HepG2 (cell line): ENCODE measurements at regions not wholly inside any gene's neighbourhood (a gene's known extent, or its start where the extent isn't known, plus 50 kb on each side); places are given as distances from the start of the nearest gene placed in this dataset.

ENCODE experiments used
- ATAC-seq: fragments of 200-7000 bp; cut with Tn5 transposase; 3 replicates; pipeline ENCODE4 v1.9.1; 2020; ENCODE audit warnings: mild to moderate bottlenecking, moderate library complexity
- BruUV-seq: library from RNA; stranded (reverse); fragments of 400-500 nt; replicated peaks from 2 replicates; lab custom pipeline; 2021; lab: Mats Ljungman, UMichigan
- CTCF ChIA-PET: fragments of 300-600 bp; formaldehyde crosslinking; extraction: SDS; loops from one replicate; lab custom pipeline; 2021; ENCODE audit warnings: low total read pairs, inconsistent platforms, low intra/inter-chr PET ratio; lab: Yijun Ruan, JAX
- POLR2A ChIA-PET: fragments of 350-600 bp; sonication (Branson Sonifier 250); formaldehyde crosslinking; loops from one replicate; lab custom pipeline; 2020; ENCODE audit warnings: antibody characterized with exemption, inconsistent platforms; lab: Yijun Ruan, JAX
- DNase-seq: peaks from one replicate; pipeline ENCODE4 v3.0.0-alpha.2; 2015; ENCODE audit warnings: low spot score
- FAIRE-seq: peaks from 3 replicates; lab custom pipeline; 2011; peaks lifted over from hg19 to GRCh38; lab: Jason Lieb, UNC
- H2AFZ ChIP-seq: one replicate; pipeline ENCODE4 v1.6.1; 2011; ENCODE audit warnings: low read length, inconsistent platforms
- H3K27ac ChIP-seq: fragments of 300-600 bp; 3 replicates; pipeline ENCODE4 v1.8.0; 2011; ENCODE audit warnings: mixed run types, mild to moderate bottlenecking, mixed read lengths, low read length, inconsistent platforms; ENCODE audit not compliant: insufficient read depth; ENCODE audit errors: extremely low read length
- H3K27me3 ChIP-seq, 2 experiments: fragments of 200-600 bp in 1 of 2; 2 replicates in 1 of 2; 3 replicates in 1 of 2; pipeline versions ENCODE4 v1.6.0 to v1.8.0; 2011; ENCODE audit warnings: low read length in 2 of 2, mild to moderate bottlenecking in 2 of 2, moderate library complexity in 2 of 2, inconsistent platforms in 1 of 2; ENCODE audit not compliant: insufficient read depth in 2 of 2, control insufficient read depth in 1 of 2
- H3K36me3 ChIP-seq, 2 experiments: fragments of 200-600 bp in 1 of 2; replicated peaks in 1 of 2; 2 replicates in 1 of 2; 3 replicates in 1 of 2; pipeline versions ENCODE4 v1.5.1 to v1.8.0; 2011; ENCODE audit warnings: low read length in 2 of 2, inconsistent platforms in 1 of 2; ENCODE audit not compliant: insufficient read depth in 2 of 2, control insufficient read depth in 1 of 2
- H3K4me1 ChIP-seq: 2 replicates; pipeline ENCODE4 v1.5.1; 2012; ENCODE audit warnings: low read length, inconsistent platforms; ENCODE audit not compliant: insufficient read depth
- H3K4me2 ChIP-seq: 2 replicates; pipeline ENCODE4 v1.6.0; 2011; ENCODE audit warnings: low read depth, low read length, inconsistent platforms
- H3K4me3 ChIP-seq, 3 experiments: fragments of 200-600 bp in 1 of 3; sonication (generic), shearing (Covaris generic) in 1 of 3; replicated peaks in 1 of 3; 2 replicates each; pipeline ENCODE4 v1.5.1; 2011 to 2016; ENCODE audit warnings: low read length in 3 of 3, inconsistent platforms in 2 of 3, low read depth in 2 of 3, mild to moderate bottlenecking in 2 of 3, control low read depth in 1 of 3, mixed read lengths in 1 of 3; ENCODE audit not compliant: insufficient read depth in 1 of 3
- H3K79me2 ChIP-seq: one replicate; pipeline ENCODE4 v1.6.1; 2011; ENCODE audit warnings: low read length, inconsistent platforms; ENCODE audit not compliant: insufficient read depth
- H3K9ac ChIP-seq: 2 replicates; pipeline ENCODE4 v1.6.0; 2011; ENCODE audit warnings: mild to moderate bottlenecking, low read depth, low read length, inconsistent platforms; ENCODE audit not compliant: insufficient read depth
- H3K9me3 ChIP-seq: 2 replicates; pipeline ENCODE4 v1.5.1; 2012; ENCODE audit warnings: mild to moderate bottlenecking, low read length
- H4K20me1 ChIP-seq: 2 replicates; pipeline ENCODE4 v1.6.0; 2011; ENCODE audit warnings: inconsistent platforms, mild to moderate bottlenecking, low read length, moderate library complexity; ENCODE audit not compliant: insufficient read depth
- ARHGAP35 ChIP-seq: sonication (generic); formaldehyde crosslinking; IDR thresholded peaks from 2 replicates; pipeline ENCODE4 v1.9.0; 2022; ENCODE audit warnings: mild to moderate bottlenecking, inconsistent platforms, moderate library complexity, missing genetic modification reagents, borderline replicate concordance
- CBX1 ChIP-seq: IDR thresholded peaks from one replicate; pipeline ENCODE4 v1.6.1; 2016; ENCODE audit warnings: antibody characterized with exemption, low read depth
- CHD4 ChIP-seq: fragments of 200-600 bp; sonication (generic); IDR thresholded peaks from 2 replicates; pipeline ENCODE4 v1.7.0; 2017; ENCODE audit warnings: mild to moderate bottlenecking, low read length, borderline replicate concordance
- ELF1 ChIP-seq: sonication (generic); formaldehyde crosslinking; IDR thresholded peaks from 2 replicates; pipeline ENCODE4 v1.4.0; 2020; ENCODE audit warnings: missing genetic modification reagents
- HOXD1 ChIP-seq: sonication (generic); formaldehyde crosslinking; IDR thresholded peaks from 2 replicates; pipeline ENCODE4 v1.5.0; 2020; ENCODE audit warnings: missing genetic modification reagents
- KLF6 ChIP-seq: IDR thresholded peaks from 2 replicates; pipeline ENCODE4 v1.8.0; 2016; ENCODE audit warnings: missing biosample characterization, missing genetic modification reagents
- ZNF207 ChIP-seq: fragments of 450-650 bp; IDR thresholded peaks from 2 replicates; pipeline ENCODE4 v1.6.1; 2016; ENCODE audit warnings: antibody characterized with exemption, borderline replicate concordance
- ZNF235 ChIP-seq: sonication (generic); formaldehyde crosslinking; IDR thresholded peaks from 2 replicates; pipeline ENCODE4 v1.8.1; 2023; ENCODE audit warnings: mild to moderate bottlenecking, missing genetic modification reagents, borderline replicate concordance
- ZNF282 ChIP-seq: fragments of 450-650 bp; IDR thresholded peaks from 2 replicates; pipeline ENCODE4 v1.6.1; 2018; ENCODE audit not compliant: partially characterized antibody
- ZNF331 ChIP-seq: sonication (generic); formaldehyde crosslinking; IDR thresholded peaks from 2 replicates; pipeline ENCODE4 v1.4.0; 2020; ENCODE audit warnings: missing genetic modification reagents
- ZNF558 ChIP-seq: sonication (generic); formaldehyde crosslinking; IDR thresholded peaks from 2 replicates; pipeline ENCODE4 v1.9.0; 2022; ENCODE audit warnings: mild to moderate bottlenecking, missing genetic modification reagents, borderline replicate concordance
- ZNF790 ChIP-seq: sonication (generic); formaldehyde crosslinking; IDR thresholded peaks from 2 replicates; pipeline ENCODE4 v1.8.0; 2022; ENCODE audit warnings: missing genetic modification reagents, mild to moderate bottlenecking, borderline replicate concordance
- WGBS: methylation state at CpG from one replicate; pipeline ENCODE4 v1.1.6; 2017; ENCODE audit warnings: low lambda C conversion rate; 5-methylcytosine and 5-hydroxymethylcytosine counted together
- in situ Hi-C: cut with HindIII; loops from 2 replicates; pipeline ENCODE4 v1.10.0; 2017; ENCODE audit warnings: low pct_unique_long_range_greater_than_20kb; ENCODE audit not compliant: extremely low pct_ligation_motif_present
- intact Hi-C: fragments of 100-400 bp; cut with micrococcal nuclease; formaldehyde crosslinking; loops from one replicate; pipeline ENCODE4 v1.10.0; 2022; ENCODE audit not compliant: unreplicated experiment
- TF ChIP-seq, protein P1 (sequence below), 2 experiments: IDR thresholded peaks; 2 replicates each; pipeline ENCODE4 v1.6.1; 2011 to 2012; ENCODE audit warnings: low read length in 2 of 2, borderline replicate concordance in 1 of 2, low read depth in 1 of 2, mild to moderate bottlenecking in 1 of 2, moderate library complexity in 1 of 2
- TF ChIP-seq, protein P2 (sequence below): sonication (generic); formaldehyde crosslinking; IDR thresholded peaks from 2 replicates; pipeline ENCODE4 v1.4.0; 2020; ENCODE audit warnings: missing genetic modification reagents, borderline replicate concordance

DNA sequence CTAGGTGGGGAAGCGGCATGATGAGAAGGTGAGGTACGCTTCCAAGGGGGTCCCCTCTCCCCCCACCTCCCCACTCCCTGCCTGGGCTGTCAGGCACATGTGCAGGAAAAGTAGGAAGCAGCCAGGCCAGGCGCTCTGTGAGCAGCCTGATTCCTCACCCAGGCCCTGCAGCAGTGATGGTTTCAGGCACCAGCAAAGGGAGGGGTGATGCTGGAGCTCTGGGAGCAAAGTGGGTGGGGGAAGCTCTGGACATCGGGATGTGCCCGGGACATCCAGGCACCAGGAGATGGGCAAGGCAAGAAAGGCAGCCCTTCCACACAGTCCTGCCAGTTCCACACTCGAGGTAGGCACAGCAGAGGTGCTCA, 106.1 kb downstream of the CRYAA start:
- no peak for FAIRE-seq
- no peak for DNase-seq
- peak overlapping the region; percentile 66 for H3K4me2 ChIP-seq
- no peak for ATAC-seq
- H4K20me1 ChIP-seq = no peaks in the 10 kb centered on the region
- peak overlapping the region in 1 of 3 experiments; percentile 41; a peak in 1 of 6 replicates for H3K4me3 ChIP-seq
- in situ Hi-C loops (no loop called here), intact Hi-C loops (no loop called here)
- POLR2A ChIA-PET = interaction anchor here (1.4 to 2.1 kb wide), 2 partner anchors 13 to 64 kb away, joined by 3 to 7 read pairs; no protein-coding TSS in a partner anchor
- H3K27ac ChIP-seq = no peak overlapping the region
- H3K27me3 ChIP-seq = peaks cover 14 to 54% of the 10 kb centered on the region in 2 experiments
- no peaks in the 10 kb centered on the region for H3K36me3 ChIP-seq
- H3K9ac ChIP-seq = no peak overlapping the region
- peaks cover 65% of the 10 kb centered on the region for H3K4me1 ChIP-seq
- H2AFZ ChIP-seq = no peak overlapping the region
- CTCF ChIA-PET = no interaction called here
- no peaks in the 10 kb centered on the region for H3K9me3 ChIP-seq
- WGBS = 17% methylated on average over 3 of the region's 6 CpGs
- H3K79me2 ChIP-seq = no peaks in the 10 kb centered on the region
- BruUV-seq = no TSS peak
- TF ChIP-seq ZNF558 (CRISPR knock-in tag) = no peak
- TF ChIP-seq ZNF331 (CRISPR knock-in tag) = no peak
- TF ChIP-seq ARHGAP35 (CRISPR knock-in tag) = no peak
- no peak for TF ChIP-seq CHD4
- no peak for TF ChIP-seq ZNF235 (CRISPR knock-in tag)
- no peak for TF ChIP-seq HOXD1 (CRISPR knock-in tag)
- no peak for TF ChIP-seq ZNF282
- TF ChIP-seq KLF6 = no peak
- TF ChIP-seq CBX1 = no peak
- no peak for TF ChIP-seq ZNF790
- TF ChIP-seq ZNF207 = no peak
- TF ChIP-seq, protein P1, sequence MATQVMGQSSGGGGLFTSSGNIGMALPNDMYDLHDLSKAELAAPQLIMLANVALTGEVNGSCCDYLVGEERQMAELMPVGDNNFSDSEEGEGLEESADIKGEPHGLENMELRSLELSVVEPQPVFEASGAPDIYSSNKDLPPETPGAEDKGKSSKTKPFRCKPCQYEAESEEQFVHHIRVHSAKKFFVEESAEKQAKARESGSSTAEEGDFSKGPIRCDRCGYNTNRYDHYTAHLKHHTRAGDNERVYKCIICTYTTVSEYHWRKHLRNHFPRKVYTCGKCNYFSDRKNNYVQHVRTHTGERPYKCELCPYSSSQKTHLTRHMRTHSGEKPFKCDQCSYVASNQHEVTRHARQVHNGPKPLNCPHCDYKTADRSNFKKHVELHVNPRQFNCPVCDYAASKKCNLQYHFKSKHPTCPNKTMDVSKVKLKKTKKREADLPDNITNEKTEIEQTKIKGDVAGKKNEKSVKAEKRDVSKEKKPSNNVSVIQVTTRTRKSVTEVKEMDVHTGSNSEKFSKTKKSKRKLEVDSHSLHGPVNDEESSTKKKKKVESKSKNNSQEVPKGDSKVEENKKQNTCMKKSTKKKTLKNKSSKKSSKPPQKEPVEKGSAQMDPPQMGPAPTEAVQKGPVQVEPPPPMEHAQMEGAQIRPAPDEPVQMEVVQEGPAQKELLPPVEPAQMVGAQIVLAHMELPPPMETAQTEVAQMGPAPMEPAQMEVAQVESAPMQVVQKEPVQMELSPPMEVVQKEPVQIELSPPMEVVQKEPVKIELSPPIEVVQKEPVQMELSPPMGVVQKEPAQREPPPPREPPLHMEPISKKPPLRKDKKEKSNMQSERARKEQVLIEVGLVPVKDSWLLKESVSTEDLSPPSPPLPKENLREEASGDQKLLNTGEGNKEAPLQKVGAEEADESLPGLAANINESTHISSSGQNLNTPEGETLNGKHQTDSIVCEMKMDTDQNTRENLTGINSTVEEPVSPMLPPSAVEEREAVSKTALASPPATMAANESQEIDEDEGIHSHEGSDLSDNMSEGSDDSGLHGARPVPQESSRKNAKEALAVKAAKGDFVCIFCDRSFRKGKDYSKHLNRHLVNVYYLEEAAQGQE (IDR thresholded peaks at IDR 0.05; ENCODE audit: borderline replicate concordance in 1 of 2, low read depth in 1 of 2, low read length in 2 of 2) = no peak
- TF ChIP-seq ELF1 (CRISPR knock-in tag) = no peak
- TF ChIP-seq, protein P2, sequence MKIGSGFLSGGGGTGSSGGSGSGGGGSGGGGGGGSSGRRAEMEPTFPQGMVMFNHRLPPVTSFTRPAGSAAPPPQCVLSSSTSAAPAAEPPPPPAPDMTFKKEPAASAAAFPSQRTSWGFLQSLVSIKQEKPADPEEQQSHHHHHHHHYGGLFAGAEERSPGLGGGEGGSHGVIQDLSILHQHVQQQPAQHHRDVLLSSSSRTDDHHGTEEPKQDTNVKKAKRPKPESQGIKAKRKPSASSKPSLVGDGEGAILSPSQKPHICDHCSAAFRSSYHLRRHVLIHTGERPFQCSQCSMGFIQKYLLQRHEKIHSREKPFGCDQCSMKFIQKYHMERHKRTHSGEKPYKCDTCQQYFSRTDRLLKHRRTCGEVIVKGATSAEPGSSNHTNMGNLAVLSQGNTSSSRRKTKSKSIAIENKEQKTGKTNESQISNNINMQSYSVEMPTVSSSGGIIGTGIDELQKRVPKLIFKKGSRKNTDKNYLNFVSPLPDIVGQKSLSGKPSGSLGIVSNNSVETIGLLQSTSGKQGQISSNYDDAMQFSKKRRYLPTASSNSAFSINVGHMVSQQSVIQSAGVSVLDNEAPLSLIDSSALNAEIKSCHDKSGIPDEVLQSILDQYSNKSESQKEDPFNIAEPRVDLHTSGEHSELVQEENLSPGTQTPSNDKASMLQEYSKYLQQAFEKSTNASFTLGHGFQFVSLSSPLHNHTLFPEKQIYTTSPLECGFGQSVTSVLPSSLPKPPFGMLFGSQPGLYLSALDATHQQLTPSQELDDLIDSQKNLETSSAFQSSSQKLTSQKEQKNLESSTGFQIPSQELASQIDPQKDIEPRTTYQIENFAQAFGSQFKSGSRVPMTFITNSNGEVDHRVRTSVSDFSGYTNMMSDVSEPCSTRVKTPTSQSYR (CRISPR knock-in tag) = no peak
